GM18858 (cell line): ENCODE measurements at regions not wholly inside any gene's neighbourhood (a gene's known extent, or its start where the extent isn't known, plus 50 kb on each side); places are given as distances from the start of the nearest gene placed in this dataset.

ENCODE experiments used
- ATAC-seq: cut with Tn5 transposase; IDR thresholded peaks from one replicate; pipeline ENCODE4 v1.9.1; 2021; ENCODE audit not compliant: unreplicated experiment

DNA sequence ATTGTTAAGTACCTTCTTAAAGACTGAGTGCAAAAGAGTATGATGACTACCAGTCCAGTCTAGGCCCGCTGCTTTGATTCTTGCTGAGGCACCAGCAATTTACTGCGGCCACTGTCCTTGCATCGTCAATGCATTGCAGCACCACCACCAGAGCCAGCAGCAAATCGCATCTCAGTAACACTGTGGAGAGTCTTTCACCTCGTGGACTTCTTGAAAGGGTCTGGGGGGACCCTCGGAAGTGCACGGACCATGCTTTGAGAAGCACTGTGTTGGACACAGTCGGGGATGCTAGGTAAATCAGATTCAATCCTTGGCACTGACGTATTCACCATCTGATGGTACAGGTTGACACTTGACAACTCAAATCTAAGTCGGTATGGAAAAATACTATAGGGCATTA is 493.6 kb downstream of the RPS24 start:
- ATAC-seq = no peak

- ATAC-seq = no peak
These were observed 495.1 kb downstream of the RPS24 start for GRCh38 chr10:78528749-78529204.

- ATAC-seq = no peak
These were observed 495.6 kb downstream of the RPS24 start for GRCh38 chr10:78529262-78529661.

DNA sequence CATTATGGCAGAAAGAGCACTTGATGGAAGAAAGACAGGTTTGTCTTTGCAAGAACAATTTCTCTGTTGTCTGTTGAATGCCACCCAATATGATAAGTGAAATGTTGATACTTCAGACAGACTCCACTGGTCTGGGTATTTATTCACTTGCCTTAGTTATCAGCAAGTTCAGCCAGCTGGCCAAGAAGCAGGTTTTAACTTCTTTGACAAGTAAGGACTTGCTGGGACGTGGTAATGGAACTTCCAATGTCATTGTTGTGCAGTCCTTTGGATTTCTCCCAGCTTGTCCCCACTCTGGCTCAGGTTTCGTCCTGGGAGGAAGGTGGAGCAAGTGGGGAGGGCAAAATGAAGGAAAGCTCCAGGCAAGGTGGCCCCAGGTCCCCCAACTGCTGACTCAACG is 497.4 kb downstream of the RPS24 start:
- no peak for ATAC-seq

GRCh38 chr10:78532480-78533042 is 498.9 kb downstream of the RPS24 start:
- ATAC-seq = no peak

- ATAC-seq = no peak
These were observed 499.4 kb downstream of the RPS24 start for GRCh38 chr10:78533098-78533497.

DNA sequence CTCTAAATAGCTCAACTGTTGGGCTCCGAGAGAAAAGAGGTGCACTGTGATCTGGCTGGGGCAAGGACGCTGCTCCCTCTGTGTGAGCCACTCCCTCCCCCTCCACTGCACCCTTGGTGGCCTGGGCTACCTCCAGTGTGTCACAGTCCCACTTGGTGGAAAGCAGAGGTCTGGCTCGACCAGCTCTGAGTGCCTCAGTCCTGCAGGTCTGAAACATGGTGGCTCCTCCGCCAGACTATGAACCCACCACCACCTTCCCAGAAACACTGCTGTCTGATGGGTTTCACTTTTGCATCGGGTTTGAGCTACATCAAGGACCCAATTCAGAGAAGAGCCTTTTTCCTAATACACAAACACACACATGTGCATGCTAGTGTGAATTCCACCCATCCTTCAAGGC is 500.1 kb downstream of the RPS24 start:
- no peak for ATAC-seq

- no peak for ATAC-seq
These were observed 502.1 kb downstream of the RPS24 start for GRCh38 chr10:78535716-78536218.

DNA sequence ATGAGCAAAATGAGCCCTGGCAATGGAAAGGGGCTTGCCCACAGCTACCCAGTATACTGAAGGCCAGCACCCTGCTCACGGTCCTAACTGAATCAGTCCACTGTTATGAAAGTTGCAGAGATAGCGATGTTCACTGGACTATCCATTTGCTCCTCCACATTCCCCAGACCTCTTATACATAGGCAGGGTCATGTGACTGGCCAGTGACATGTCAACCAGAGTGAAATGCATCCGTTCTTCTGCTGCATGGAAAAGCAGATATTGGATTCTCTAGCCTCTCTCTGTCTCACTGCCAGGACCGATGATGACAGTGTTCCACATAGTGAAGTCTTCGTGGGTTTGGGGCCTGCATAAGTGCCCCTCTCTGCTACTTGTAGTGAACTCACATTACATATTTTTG is 503.4 kb downstream of the RPS24 start:
- no peak for ATAC-seq

GRCh38 chr10:78539247-78539766 is 505.6 kb downstream of the RPS24 start:
- ATAC-seq = no peak

- no peak for ATAC-seq
These were observed 506.9 kb downstream of the RPS24 start for GRCh38 chr10:78540355-78541076.

DNA sequence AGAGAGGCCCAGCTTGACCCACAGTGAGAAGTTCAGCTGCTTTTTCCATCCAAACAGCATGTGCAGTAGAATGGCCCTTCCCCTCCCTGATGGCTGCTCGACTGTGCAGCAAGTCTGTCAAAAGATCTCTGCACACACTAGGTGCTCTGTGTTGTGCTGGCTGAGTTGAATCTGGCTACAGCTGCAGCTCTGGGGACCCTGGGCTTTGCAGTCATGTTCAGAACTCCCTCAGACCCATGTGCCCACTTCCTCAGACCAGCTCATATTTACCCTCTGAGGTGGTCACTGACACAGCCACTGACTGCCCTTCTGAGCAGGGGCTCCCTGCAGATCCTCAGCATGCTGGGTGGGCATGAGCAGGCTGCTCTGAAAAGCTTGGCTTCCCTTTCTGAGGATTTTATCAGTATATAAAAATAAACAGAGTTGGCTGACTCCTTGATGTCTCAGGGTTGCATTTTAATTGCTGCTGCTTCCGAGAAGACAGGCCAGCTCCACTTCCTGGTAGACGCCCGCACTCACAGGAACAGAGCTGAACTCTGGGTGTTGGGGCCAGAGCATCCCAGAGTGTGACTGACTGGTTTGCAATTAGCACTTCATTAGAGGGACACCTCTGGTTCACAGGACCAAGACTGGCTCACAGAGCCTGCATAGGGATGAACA is 507.9 kb downstream of the RPS24 start:
- ATAC-seq = no peak

GRCh38 chr10:78542141-78542489 is 508.5 kb downstream of the RPS24 start:
- no peak for ATAC-seq

DNA sequence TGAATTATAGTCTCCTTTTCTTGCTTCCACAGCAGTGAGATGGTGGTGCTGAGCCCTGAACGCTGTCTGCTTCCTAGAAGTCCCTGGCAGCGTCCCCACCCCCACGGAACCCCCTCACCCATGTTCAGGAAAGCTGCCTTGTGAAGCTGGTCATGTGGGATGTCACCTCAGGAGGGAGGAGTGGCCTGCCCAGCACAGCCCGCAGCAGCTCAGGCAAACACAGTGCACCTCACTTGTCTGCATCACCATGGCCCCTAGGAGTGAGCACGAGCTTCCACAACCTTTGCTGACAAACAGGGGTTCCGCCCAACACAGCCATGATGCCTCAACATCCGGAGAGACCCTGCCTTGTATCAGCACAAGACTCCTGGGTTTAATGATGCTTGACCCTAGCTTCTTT is 508.9 kb downstream of the RPS24 start:
- no peak for ATAC-seq

- ATAC-seq = no peak
These were observed 509.5 kb downstream of the RPS24 start for GRCh38 chr10:78543031-78543748.

- ATAC-seq = no peak
These were observed 510.2 kb downstream of the RPS24 start for GRCh38 chr10:78543749-78544362.

GRCh38 chr10:78544423-78545090 is 510.9 kb downstream of the RPS24 start:
- ATAC-seq = no peak

- no peak for ATAC-seq
These were observed 512.1 kb downstream of the RPS24 start for GRCh38 chr10:78545756-78546155.

DNA sequence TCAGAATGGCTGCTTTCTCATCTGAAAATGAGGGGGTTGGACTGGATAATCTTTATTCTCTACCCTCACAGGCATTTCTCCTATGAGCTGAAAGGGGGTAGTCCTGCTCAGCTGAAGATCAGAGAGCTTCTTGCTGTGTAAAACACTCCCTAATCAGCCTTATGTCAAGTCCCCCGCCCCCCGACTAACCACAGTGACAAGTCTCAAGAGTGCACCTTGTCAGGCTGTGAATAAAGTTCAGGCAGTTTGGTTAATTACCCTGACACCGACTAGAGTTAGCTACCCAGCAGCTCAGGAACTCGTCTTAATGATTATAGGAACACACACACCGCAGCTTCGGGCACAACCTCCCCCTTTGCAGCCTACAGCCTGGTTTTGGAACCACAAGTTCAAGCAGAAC is 513.7 kb downstream of the RPS24 start:
- no peak for ATAC-seq

DNA sequence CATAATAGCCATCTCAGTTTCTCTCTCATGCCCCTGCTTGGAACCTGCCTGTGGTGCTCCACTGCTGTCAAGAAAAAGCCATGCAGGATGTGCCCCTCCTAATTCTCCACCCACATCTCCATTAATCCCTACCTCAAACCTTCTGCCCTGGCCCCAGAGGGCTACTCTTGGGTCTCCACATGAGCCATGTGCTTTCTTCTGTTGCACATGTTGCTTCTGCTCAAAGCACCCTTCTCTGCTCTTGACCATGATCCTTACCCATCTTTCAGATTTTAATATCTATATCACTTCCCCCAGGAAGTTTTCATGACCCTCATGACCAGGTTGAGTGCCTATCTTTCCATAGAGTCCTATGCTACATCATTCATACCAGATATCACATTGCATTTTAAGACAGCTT is 514.2 kb downstream of the RPS24 start:
- no peak for ATAC-seq
